WTC11 (cell line): ENCODE measurements at regions not wholly inside any gene's neighbourhood (a gene's known extent, or its start where the extent isn't known, plus 50 kb on each side); places are given as distances from the start of the nearest gene placed in this dataset.

Source experiments
- ATF1 ChIP-seq: sonication (generic); formaldehyde crosslinking; IDR thresholded peaks from 2 replicates; pipeline ENCODE4 v1.8.1; 2023; ENCODE audit warnings: mild to moderate bottlenecking, moderate library complexity, missing genetic modification reagents
- ATF2 ChIP-seq: sonication (generic); formaldehyde crosslinking; IDR thresholded peaks from 2 replicates; pipeline ENCODE4 v1.8.1; 2022; ENCODE audit warnings: low read depth, missing genetic modification reagents, borderline replicate concordance
- ATF3 ChIP-seq: sonication (generic); formaldehyde crosslinking; conservative IDR thresholded peaks from 2 replicates; pipeline ENCODE4 v1.8.1; 2022; ENCODE audit warnings: mild to moderate bottlenecking, missing genetic modification reagents
- ATF6 ChIP-seq: sonication (generic); formaldehyde crosslinking; IDR thresholded peaks from 2 replicates; pipeline ENCODE4 v1.8.1; 2023; ENCODE audit warnings: mild to moderate bottlenecking, missing genetic modification reagents
- CBFB ChIP-seq: sonication (generic); formaldehyde crosslinking; IDR thresholded peaks from 2 replicates; pipeline ENCODE4 v1.8.1; 2022; ENCODE audit warnings: mild to moderate bottlenecking, low read depth, missing genetic modification reagents
- CDX4 ChIP-seq: fragments of 250-450 bp; sonication (Bioruptor Pico); IDR thresholded peaks from 2 replicates; pipeline ENCODE4 v1.9.0; 2021; ENCODE audit warnings: moderate library complexity, mild to moderate bottlenecking, inconsistent platforms, borderline replicate concordance
- CTCF ChIP-seq: fragments of 200-600 bp; IDR thresholded peaks from 2 replicates; pipeline ENCODE4 v1.8.0; 2022; ENCODE audit warnings: antibody characterized with exemption
- E2F4 ChIP-seq: sonication (generic); formaldehyde crosslinking; IDR thresholded peaks from 2 replicates; pipeline ENCODE4 v1.8.1; 2022; ENCODE audit warnings: low read depth, mild to moderate bottlenecking, moderate library complexity, missing genetic modification reagents, borderline replicate concordance
- FOXK1 ChIP-seq: sonication (generic); formaldehyde crosslinking; IDR thresholded peaks from 2 replicates; pipeline ENCODE4 v1.8.0; 2022; ENCODE audit warnings: mild to moderate bottlenecking, moderate library complexity, missing genetic modification reagents
- GABPB1 ChIP-seq: sonication (generic); formaldehyde crosslinking; IDR thresholded peaks from 2 replicates; pipeline ENCODE4 v1.8.1; 2023; ENCODE audit warnings: mild to moderate bottlenecking, missing genetic modification reagents
- JUN ChIP-seq: sonication (generic); formaldehyde crosslinking; IDR thresholded peaks from 2 replicates; pipeline ENCODE4 v1.8.0; 2023; ENCODE audit warnings: mild to moderate bottlenecking, missing genetic modification reagents
- SP1 ChIP-seq: sonication (generic); formaldehyde crosslinking; conservative IDR thresholded peaks from 2 replicates; pipeline ENCODE4 v1.8.1; 2022; ENCODE audit warnings: missing genetic modification reagents
- ZBTB43 ChIP-seq: sonication (generic); formaldehyde crosslinking; IDR thresholded peaks from 2 replicates; pipeline ENCODE4 v1.8.1; 2023; ENCODE audit warnings: mild to moderate bottlenecking, missing genetic modification reagents
- ZNF416 ChIP-seq: fragments of 250-450 bp; sonication (Bioruptor Pico); IDR thresholded peaks from 2 replicates; pipeline ENCODE4 v1.9.0; 2021; ENCODE audit warnings: mild to moderate bottlenecking, inconsistent platforms

GRCh38 chr13:19062019-19062646 lies 119.5 kb downstream of the TUBA3C start:
- no peak for TF ChIP-seq CBFB (CRISPR knock-in tag)
- TF ChIP-seq E2F4, result no peak
- no peak for TF ChIP-seq CTCF
- no peak for TF ChIP-seq ZNF416 (CRISPR knock-in tag)
- no peak for TF ChIP-seq ATF2 (CRISPR knock-in tag)
- no peak for TF ChIP-seq ATF1 (CRISPR knock-in tag)
- TF ChIP-seq ZBTB43 (CRISPR knock-in tag), result no peak
- TF ChIP-seq JUN (CRISPR knock-in tag), result no peak
- no peak for TF ChIP-seq FOXK1 (CRISPR knock-in tag)
- TF ChIP-seq ATF3 (CRISPR knock-in tag), result no peak
- TF ChIP-seq GABPB1 (CRISPR knock-in tag), result no peak
- TF ChIP-seq CDX4 (CRISPR knock-in tag), result no peak
- no peak for TF ChIP-seq ATF6 (CRISPR knock-in tag)
- no peak for TF ChIP-seq SP1 (CRISPR knock-in tag)
